HG02852 (cell line): ENCODE measurements at regions not wholly inside any gene's neighbourhood (a gene's known extent, or its start where the extent isn't known, plus 50 kb on each side); places are given as distances from the start of the nearest gene placed in this dataset.
"Not testable (repeated sequence)": the region's sequence is repeated elsewhere in the genome, so short reads cannot be mapped to it uniquely, and the experiment has no call there.

Experiments used
- ATAC-seq: cut with Tn5 transposase; IDR thresholded peaks from one replicate; pipeline ENCODE4 v1.9.1; 2021; ENCODE audit warnings: mild to moderate bottlenecking, moderate library complexity; ENCODE audit not compliant: unreplicated experiment

DNA sequence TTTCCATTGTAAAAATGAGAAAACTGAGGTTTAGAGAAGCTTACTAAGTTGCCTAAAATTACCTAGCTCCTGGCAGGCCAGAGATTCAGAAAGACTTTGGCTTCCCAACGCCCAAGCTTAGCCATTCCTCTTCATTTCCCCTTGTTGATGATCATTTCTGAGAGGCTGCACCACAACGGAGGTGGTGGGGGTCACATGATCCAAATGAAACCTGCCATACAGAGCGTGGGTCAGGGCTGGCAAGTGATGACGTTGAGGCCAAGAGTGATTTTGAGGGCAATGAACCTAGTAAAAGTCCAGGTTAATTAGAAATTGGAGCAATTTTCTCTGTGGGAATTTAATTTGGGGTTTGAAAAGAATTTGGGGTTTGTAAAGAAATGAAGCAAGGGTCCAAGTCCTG lies 109.9 kb downstream of the TMEM182 start:
- no peak for ATAC-seq

GRCh38 chr2:102872388-102872787 lies 110.6 kb downstream of the TMEM182 start:
- ATAC-seq: no peak

DNA sequence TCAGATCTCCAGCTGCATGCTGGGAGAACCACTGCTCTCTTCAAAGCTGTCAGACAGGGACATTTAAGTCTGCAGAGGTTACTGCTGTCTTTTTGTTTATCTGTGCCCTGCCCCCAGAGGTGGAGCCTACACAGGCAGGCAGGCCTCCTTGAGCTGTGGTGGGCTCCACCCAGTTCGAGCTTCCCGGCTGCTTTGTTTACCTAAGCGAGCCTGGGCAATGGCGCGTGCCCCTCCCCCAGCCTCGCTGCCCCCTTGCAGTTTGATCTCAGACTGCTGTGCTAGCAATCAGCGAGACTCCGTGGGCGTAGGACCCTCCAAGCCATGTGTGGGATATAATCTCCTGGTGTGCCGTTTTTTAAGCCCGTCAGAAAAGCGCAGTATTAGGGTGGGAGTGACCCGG lies 117.7 kb downstream of the TMEM182 start:
- not testable (repeated sequence) for ATAC-seq

- ATAC-seq: no peak
Observed at GRCh38 chr2:102880731-102881130, 118.9 kb downstream of the TMEM182 start.

- ATAC-seq: no peak
Observed at GRCh38 chr2:102886216-102886893, 124.5 kb downstream of the TMEM182 start.

DNA sequence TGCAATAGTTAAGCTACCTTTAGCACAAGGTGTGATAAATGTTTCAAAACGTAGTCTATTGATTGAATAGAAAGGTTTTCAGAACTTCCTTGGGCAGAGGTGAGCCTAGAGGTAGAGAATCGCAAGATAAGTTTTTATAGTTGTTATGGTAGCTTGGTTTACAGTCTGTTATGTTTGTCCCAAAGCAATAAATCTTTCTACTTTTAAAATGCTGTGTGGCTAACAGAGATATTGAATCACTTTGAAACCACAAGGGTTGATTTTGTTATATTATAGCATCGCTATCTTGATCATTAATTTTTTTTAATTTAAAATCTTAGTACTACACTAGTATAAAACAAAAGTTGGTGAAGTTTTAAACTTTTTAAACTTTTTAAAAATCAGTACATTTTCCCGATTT lies 126.7 kb downstream of the TMEM182 start:
- no peak for ATAC-seq

DNA sequence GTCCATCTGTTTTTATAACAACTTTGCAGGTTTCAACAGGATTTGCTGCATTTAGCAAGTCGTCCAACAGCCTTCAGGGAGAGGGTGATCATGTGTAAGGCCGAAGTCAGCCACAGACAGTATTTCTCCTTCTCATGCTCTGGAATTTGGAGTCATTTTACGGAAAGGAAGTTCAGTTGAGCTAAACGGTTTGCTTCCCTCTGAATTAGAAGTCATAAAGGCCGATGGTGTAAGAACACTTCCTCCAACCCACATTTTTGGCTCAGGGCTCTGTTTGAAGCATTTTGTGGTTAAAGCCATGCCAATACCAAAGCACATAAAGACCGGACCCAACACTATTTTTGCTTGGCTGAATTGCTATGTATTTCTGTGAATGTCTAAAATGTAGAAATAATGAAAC lies 129.5 kb downstream of the TMEM182 start:
- ATAC-seq: no peak

GRCh38 chr2:102892698-102893310 lies 131.0 kb downstream of the TMEM182 start:
- no peak for ATAC-seq

- no peak for ATAC-seq
Observed at GRCh38 chr2:102893870-102894269, 132.0 kb downstream of the TMEM182 start.

DNA sequence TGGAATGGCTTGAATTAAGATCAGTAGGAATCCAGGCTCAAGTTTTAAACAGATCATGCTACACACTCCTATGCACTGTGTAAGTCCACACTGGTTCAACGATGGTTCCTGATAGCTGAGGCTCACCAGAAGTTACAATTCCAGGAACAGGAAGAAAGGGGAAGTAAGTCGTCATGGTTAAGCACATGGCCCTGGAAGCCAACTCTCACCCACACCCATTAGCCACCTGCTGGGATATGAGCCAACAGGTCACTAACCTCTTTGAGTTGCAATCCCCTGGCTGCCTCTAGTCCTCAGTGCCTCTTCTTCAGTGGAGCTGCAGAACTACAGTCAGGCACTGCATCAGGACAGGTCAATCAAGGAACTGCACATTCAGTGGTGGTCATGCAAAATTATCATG lies 133.5 kb downstream of the TMEM182 start:
- no peak for ATAC-seq

DNA sequence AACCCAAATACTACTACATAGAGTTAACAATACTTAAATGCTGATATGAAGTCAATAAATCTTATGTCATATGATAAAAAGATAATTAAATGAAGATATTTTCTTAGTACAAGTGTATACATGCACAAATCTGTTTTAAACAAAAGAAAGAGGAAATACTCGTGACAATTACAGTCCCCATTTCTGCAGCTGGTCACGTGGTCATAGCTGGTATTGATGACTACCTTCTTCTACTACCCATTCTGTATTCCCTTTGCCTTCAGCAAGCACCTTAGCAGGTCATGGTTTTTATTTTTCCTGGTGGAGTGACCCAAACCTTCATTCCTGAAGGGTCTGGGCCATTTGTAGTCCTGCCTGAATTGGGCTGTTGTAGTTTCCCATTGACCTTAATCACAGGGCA lies 147.4 kb downstream of the TMEM182 start:
- ATAC-seq: not testable (repeated sequence)

DNA sequence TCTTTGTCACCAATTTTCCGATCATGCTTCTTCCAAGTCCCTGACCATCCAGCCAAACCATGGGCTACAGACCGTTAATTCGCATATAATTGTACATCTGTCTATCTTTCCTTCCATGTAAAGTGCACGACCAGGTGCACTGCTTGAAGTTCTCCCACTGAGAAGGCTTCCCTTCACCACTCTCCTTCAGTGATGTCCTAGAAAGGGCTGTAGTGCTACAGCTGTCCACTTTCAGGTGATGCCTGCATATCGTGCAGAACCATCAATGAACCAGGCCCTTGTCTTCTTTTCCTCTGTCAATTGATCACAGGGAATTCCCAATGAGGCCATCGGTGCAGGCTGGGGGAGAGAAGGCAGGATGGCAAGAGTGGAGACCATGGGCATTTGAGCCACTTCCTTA lies 148.9 kb downstream of the TMEM182 start:
- no peak for ATAC-seq

GRCh38 chr2:102915128-102915527 lies 153.3 kb downstream of the TMEM182 start:
- ATAC-seq: no peak

- no peak for ATAC-seq
Observed at GRCh38 chr2:102922321-102922720, 160.5 kb downstream of the TMEM182 start.

DNA sequence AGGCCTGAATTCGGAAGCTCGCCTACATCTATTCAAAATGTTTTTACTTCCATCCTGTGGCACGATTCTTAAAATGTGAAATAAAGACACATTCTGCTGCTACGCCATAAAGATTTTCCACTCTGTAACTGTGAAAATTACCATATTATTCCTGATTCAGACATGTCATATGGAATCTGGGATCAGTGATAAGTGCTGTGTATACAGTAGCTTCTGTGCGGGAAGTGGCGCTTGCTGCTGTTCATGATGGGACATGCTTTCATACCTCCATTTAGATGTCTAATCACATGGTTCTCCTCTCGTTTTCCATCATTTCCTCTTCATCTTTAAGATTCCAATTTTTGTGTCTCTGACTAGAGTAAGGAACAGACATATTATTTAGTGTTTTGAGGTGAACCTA lies 163.2 kb downstream of the TMEM182 start:
- ATAC-seq: no peak

DNA sequence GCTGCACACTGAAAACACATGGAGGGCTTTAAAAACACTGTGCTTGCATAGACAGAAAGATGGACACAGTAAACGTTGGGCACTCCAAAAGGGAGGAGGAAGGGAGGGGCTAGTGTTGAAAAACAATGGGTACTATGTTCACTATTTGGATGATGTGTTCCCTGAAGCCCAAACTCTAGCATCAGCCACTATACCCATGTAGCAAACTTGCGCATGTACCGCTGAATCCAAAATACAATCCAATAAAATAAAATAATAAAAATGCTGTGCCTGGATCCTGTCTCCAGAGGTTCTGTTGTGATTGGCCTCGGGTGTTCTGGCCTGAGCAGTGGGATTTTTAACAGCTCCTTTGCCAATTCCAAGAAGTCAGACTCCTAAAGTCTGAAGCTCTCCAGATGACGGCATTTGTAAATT lies 166.0 kb downstream of the TMEM182 start:
- no peak for ATAC-seq

DNA sequence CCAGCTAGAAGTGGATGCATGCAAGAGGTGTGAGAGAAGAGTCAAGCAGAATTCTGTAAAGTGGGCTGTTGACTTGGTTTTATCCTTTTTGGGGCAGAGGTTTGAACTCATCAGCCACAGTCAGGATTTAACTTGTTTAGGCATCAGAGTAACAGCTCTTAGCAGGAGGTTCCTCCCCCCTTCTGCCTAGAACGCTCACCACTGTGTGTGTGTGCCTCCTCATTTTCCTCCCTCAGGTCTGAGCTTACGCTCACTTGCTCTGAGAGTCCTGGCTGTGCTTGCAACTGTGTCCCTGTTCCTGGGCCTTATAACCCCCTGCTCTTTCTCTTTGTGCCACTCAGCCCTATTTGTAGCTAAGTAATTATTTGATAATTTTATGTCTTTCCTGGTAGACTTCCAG lies 167.9 kb downstream of the TMEM182 start:
- ATAC-seq: no peak

DNA sequence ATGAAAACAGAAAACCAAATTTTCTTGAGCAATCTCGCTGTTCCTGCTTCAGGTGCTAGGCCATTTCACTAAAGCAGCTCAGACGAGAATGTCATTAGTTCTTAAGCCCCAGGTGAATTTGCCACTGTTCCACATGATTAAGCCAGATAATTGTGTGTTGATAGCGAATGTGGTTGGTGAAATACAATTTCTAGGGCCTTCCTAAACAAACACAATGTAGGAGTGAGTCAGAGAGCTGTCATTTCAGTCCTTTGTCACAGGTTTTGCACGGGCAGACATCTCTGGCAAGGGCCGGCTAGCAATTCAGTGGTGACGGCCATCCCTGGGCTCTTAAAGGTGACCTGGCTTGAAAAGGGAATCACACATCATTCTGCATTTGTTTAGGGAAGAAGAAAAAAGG lies 170.7 kb downstream of the TMEM182 start:
- no peak for ATAC-seq

- ATAC-seq: no peak
Observed at GRCh38 chr2:102939207-102939606, 177.4 kb downstream of the TMEM182 start.

GRCh38 chr2:102940684-102941083 lies 178.9 kb downstream of the TMEM182 start:
- ATAC-seq: no peak

GRCh38 chr2:102942107-102942506 lies 180.3 kb downstream of the TMEM182 start:
- no peak for ATAC-seq

GRCh38 chr2:102943251-102943650 lies 181.4 kb downstream of the TMEM182 start:
- ATAC-seq: no peak
